GM21529 (cell line): ENCODE measurements at regions not wholly inside any gene's neighbourhood (a gene's known extent, or its start where the extent isn't known, plus 50 kb on each side); places are given as distances from the start of the nearest gene placed in this dataset.
A peak's percentile ranks its signal among the peaks of the same experiment; 100 is the strongest.
"Not testable (repeated sequence)": the region's sequence is repeated elsewhere in the genome, so short reads cannot be mapped to it uniquely, and the experiment has no call there.

Source experiments
- ATAC-seq: cut with Tn5 transposase; IDR thresholded peaks from one replicate; pipeline ENCODE4 v1.9.1; 2021; ENCODE audit not compliant: unreplicated experiment

- ATAC-seq: not testable (repeated sequence)
These were observed 553.8 kb downstream of the ADGRL2 start for GRCh38 chr1:82354546-82354945.

GRCh38 chr1:82348487-82348886, 547.8 kb downstream of the ADGRL2 start:
- no peak for ATAC-seq

- ATAC-seq: no peak
These were observed 545.4 kb downstream of the ADGRL2 start for GRCh38 chr1:82346141-82346540.

GRCh38 chr1:82343381-82343780, 542.6 kb downstream of the ADGRL2 start:
- ATAC-seq: no peak

- ATAC-seq: peak; percentile 38
These were observed 536.9 kb downstream of the ADGRL2 start for GRCh38 chr1:82337635-82338034.

GRCh38 chr1:82330330-82330729, 529.6 kb downstream of the ADGRL2 start:
- ATAC-seq: no peak

GRCh38 chr1:82329226-82329625, 528.5 kb downstream of the ADGRL2 start:
- no peak for ATAC-seq

- ATAC-seq: no peak
These were observed 522.6 kb downstream of the ADGRL2 start for GRCh38 chr1:82323144-82323841.

GRCh38 chr1:82321794-82322193, 521.1 kb downstream of the ADGRL2 start:
- ATAC-seq: no peak

- ATAC-seq: no peak
These were observed 518.8 kb downstream of the ADGRL2 start for GRCh38 chr1:82319546-82319945.

GRCh38 chr1:82318921-82319320, 518.2 kb downstream of the ADGRL2 start:
- ATAC-seq: no peak

- ATAC-seq: no peak
These were observed 517.5 kb downstream of the ADGRL2 start for GRCh38 chr1:82318265-82318664.

- ATAC-seq: no peak
These were observed 516.9 kb downstream of the ADGRL2 start for GRCh38 chr1:82317671-82318070.

GRCh38 chr1:82299656-82300055, 498.9 kb downstream of the ADGRL2 start:
- ATAC-seq: no peak

- no peak for ATAC-seq
These were observed 498.3 kb downstream of the ADGRL2 start for GRCh38 chr1:82299056-82299455.

- no peak for ATAC-seq
These were observed 496.6 kb downstream of the ADGRL2 start for GRCh38 chr1:82297139-82297896.

GRCh38 chr1:82287556-82287955, 486.8 kb downstream of the ADGRL2 start:
- ATAC-seq: no peak

GRCh38 chr1:82284213-82284612, 483.5 kb downstream of the ADGRL2 start:
- ATAC-seq: no peak

- no peak for ATAC-seq
These were observed 478.5 kb downstream of the ADGRL2 start for GRCh38 chr1:82279241-82279640.

- no peak for ATAC-seq
These were observed 473.1 kb downstream of the ADGRL2 start for GRCh38 chr1:82273816-82274215.

- no peak for ATAC-seq
These were observed 468.7 kb downstream of the ADGRL2 start for GRCh38 chr1:82269431-82269830.

GRCh38 chr1:82268826-82269225, 468.1 kb downstream of the ADGRL2 start:
- no peak for ATAC-seq
